ENCODE measurements at regions not wholly inside any gene's neighbourhood (a gene's known extent, or its start where the extent isn't known, plus 50 kb on each side); places are given as distances from the start of the nearest gene placed in this dataset.

DNA sequence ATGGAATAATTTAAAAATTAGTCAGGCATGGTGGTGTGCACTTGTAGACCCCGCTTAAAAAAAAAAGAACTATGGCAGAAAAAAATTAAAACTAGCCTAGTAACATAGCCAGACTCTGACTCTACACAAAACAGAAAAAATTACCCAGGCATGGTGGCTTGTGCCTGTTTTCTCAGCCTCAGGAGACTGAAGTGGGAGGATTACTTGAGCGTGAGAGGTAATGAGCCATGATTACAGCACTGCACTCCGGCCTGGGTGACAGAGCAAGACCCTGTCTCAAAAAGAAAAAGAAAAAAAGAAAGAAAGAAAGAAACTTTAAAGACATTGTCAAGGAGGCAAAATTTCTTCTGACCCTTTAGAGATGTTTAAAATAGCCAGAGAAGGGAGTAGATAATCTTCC, 109.0 kb upstream of the TMEM106B start:
- TF ChIP-seq, protein P1, sequence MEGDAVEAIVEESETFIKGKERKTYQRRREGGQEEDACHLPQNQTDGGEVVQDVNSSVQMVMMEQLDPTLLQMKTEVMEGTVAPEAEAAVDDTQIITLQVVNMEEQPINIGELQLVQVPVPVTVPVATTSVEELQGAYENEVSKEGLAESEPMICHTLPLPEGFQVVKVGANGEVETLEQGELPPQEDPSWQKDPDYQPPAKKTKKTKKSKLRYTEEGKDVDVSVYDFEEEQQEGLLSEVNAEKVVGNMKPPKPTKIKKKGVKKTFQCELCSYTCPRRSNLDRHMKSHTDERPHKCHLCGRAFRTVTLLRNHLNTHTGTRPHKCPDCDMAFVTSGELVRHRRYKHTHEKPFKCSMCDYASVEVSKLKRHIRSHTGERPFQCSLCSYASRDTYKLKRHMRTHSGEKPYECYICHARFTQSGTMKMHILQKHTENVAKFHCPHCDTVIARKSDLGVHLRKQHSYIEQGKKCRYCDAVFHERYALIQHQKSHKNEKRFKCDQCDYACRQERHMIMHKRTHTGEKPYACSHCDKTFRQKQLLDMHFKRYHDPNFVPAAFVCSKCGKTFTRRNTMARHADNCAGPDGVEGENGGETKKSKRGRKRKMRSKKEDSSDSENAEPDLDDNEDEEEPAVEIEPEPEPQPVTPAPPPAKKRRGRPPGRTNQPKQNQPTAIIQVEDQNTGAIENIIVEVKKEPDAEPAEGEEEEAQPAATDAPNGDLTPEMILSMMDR (IDR thresholded peaks at IDR 0.05) = no peak
- TF ChIP-seq POLR2A (IDR thresholded peaks at IDR 0.05) = no peak
